ENCODE measurements at regions not wholly inside any gene's neighbourhood (a gene's known extent, or its start where the extent isn't known, plus 50 kb on each side); places are given as distances from the start of the nearest gene placed in this dataset.
A peak's percentile ranks its signal among the peaks of the same experiment; 100 is the strongest.

DNA sequence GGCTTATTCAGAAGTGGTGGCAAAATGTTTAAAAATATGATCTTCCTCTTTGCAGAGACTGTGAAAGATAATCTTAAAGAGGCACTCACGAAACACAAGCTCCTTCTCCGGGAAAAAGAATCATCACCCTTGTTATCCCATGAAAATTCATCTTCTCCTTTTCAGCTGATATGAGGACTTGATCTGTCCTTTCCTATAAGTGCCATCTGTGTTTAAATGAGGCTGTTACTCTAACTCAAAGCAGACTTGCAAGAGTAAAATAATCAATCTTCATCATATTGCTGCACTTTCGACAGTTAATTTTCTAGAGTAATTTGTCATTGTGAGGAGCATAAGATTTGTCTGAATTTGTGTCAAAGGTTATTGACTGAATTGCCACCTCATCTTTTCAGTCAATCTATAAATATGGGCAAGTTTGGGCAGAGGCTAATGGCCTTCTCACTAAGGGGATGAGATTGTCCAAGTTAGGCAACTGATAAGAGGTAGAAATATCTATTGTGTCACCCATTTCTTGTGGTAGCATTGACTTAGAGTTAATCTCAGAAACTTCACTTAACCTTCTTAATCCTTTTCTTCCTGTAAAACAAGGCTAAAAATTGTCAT lies 452.9 kb downstream of the GRXCR1 start:
- no peak overlapping the region for H3K4me3 ChIP-seq (ENCODE audit: severe bottlenecking)
- H3K4me1 ChIP-seq (ENCODE audit: insufficient read depth, poor library complexity, severe bottlenecking) = peaks cover 30% of the 10 kb centered on the region
- no peak overlapping the region for H3K27ac ChIP-seq (ENCODE audit: poor library complexity, severe bottlenecking)
- H3K27me3 ChIP-seq (ENCODE audit: insufficient read depth, poor library complexity, severe bottlenecking) = no peaks in the 10 kb centered on the region
- TF ChIP-seq, protein P1, sequence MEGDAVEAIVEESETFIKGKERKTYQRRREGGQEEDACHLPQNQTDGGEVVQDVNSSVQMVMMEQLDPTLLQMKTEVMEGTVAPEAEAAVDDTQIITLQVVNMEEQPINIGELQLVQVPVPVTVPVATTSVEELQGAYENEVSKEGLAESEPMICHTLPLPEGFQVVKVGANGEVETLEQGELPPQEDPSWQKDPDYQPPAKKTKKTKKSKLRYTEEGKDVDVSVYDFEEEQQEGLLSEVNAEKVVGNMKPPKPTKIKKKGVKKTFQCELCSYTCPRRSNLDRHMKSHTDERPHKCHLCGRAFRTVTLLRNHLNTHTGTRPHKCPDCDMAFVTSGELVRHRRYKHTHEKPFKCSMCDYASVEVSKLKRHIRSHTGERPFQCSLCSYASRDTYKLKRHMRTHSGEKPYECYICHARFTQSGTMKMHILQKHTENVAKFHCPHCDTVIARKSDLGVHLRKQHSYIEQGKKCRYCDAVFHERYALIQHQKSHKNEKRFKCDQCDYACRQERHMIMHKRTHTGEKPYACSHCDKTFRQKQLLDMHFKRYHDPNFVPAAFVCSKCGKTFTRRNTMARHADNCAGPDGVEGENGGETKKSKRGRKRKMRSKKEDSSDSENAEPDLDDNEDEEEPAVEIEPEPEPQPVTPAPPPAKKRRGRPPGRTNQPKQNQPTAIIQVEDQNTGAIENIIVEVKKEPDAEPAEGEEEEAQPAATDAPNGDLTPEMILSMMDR (IDR thresholded peaks at IDR 0.05; ENCODE audit: poor library complexity, severe bottlenecking) = no peak
- H3K9me3 ChIP-seq (ENCODE audit: severe bottlenecking) = no peaks in the 10 kb centered on the region
- DNase-seq (ENCODE audit: low spot score) (no peak), ATAC-seq (ENCODE audit: low read depth) (no peak)
- H3K36me3 ChIP-seq (ENCODE audit: low read depth) = no peaks in the 10 kb centered on the region

- no peaks in the 10 kb centered on the region for H3K36me3 ChIP-seq (ENCODE audit: low read depth)
- H3K27me3 ChIP-seq (ENCODE audit: insufficient read depth, poor library complexity, severe bottlenecking) = no peaks in the 10 kb centered on the region
- H3K9me3 ChIP-seq (ENCODE audit: severe bottlenecking) = no peaks in the 10 kb centered on the region
- DNase-seq (ENCODE audit: low spot score) = no peak
- H3K27ac ChIP-seq (ENCODE audit: poor library complexity, severe bottlenecking) = no peak overlapping the region
- no peak overlapping the region for H3K4me3 ChIP-seq (ENCODE audit: severe bottlenecking)
- peaks cover 21% of the 10 kb centered on the region for H3K4me1 ChIP-seq (ENCODE audit: insufficient read depth, poor library complexity, severe bottlenecking)
- TF ChIP-seq, protein P1 (IDR thresholded peaks at IDR 0.05; ENCODE audit: poor library complexity, severe bottlenecking) = no peak
- ATAC-seq (ENCODE audit: low read depth) = peak; percentile 68
Observed at GRCh38 chr4:43348591-43348990, 456.1 kb downstream of the GRXCR1 start.

DNA sequence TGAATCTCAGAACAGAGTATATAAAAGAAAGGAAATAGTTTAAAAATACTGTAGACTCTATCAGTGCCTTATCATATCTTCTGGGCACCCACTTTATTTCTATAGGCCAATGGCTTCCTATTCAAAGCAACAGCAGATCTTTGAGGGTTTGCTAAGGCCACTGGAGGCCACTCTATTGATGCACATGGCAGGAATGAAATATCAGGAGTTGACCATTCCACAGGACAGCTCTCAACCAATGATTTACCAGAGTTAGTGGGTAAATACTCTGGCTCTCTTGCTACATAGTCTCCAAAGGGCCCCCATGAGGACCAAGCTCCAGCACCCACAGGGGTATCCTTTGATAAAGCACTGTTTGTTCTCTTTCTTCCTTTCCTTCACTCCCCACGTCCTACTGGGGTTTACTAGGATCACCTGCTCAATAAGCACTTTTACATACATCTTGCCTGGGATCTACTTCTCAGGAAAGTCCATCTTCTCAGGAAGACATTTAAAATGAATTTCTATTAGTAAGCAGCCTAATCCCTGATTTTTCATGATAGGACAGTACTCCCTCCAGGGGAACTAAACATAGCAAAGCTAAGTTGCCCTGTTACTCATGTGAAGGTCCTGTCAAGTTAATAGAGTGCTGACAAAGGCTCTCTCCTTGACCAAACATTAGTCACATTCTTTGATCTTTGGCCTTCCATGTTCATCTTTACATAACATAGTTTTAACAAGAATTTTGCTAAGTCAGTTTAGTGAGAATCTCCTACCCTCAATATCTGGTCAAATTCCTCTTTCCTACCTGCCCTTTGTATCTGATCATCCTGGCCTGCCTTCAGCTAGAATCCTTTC lies 459.7 kb downstream of the GRXCR1 start:
- H3K9me3 ChIP-seq (ENCODE audit: severe bottlenecking) = no peaks in the 10 kb centered on the region
- no peak overlapping the region for H3K27ac ChIP-seq (ENCODE audit: poor library complexity, severe bottlenecking)
- no peaks in the 10 kb centered on the region for H3K27me3 ChIP-seq (ENCODE audit: insufficient read depth, poor library complexity, severe bottlenecking)
- ATAC-seq (ENCODE audit: low read depth) = peak; percentile 58; the same call in 2 of the 3 replicates
- H3K36me3 ChIP-seq (ENCODE audit: low read depth) = no peaks in the 10 kb centered on the region
- DNase-seq (ENCODE audit: low spot score) = no peak
- no peak overlapping the region for H3K4me3 ChIP-seq (ENCODE audit: severe bottlenecking)
- peaks cover 11% of the 10 kb centered on the region for H3K4me1 ChIP-seq (ENCODE audit: insufficient read depth, poor library complexity, severe bottlenecking)
- TF ChIP-seq, protein P1 (IDR thresholded peaks at IDR 0.05; ENCODE audit: poor library complexity, severe bottlenecking) = no peak

GRCh38 chr4:43352859-43353258 lies 460.3 kb downstream of the GRXCR1 start:
- ATAC-seq (ENCODE audit: low read depth) = no peak

More at GRCh38 chr4:43352859-43353258, 460.3 kb downstream of the GRXCR1 start:
- TF ChIP-seq, protein P1 (IDR thresholded peaks at IDR 0.05; ENCODE audit: poor library complexity, severe bottlenecking) = no peak
- Histone ChIP-seq H3K4me1 (ENCODE audit: insufficient read depth, poor library complexity, severe bottlenecking) (peaks cover 11% of the 10 kb centered on the region), H3K36me3 (ENCODE audit: low read depth) (no peaks in the 10 kb centered on the region), H3K27ac (ENCODE audit: poor library complexity, severe bottlenecking) (no peak overlapping the region), H3K4me3 (ENCODE audit: severe bottlenecking) (no peak overlapping the region), H3K9me3 (ENCODE audit: severe bottlenecking) (no peaks in the 10 kb centered on the region), H3K27me3 (ENCODE audit: insufficient read depth, poor library complexity, severe bottlenecking) (no peaks in the 10 kb centered on the region)
- no peak for DNase-seq (ENCODE audit: low spot score)
